Muscle layer of duodenum (tissue), 2 donors: ENCODE measurements at regions not wholly inside any gene's neighbourhood (a gene's known extent, or its start where the extent isn't known, plus 50 kb on each side); places are given as distances from the start of the nearest gene placed in this dataset.

Source experiments
- H3K27ac ChIP-seq: one replicate; pipeline ENCODE4 v1.7.0; 2013; ENCODE audit warnings: mild to moderate bottlenecking, low read length
- H3K27me3 ChIP-seq: one replicate; pipeline ENCODE4 v1.7.0; 2013; ENCODE audit warnings: low read depth, mild to moderate bottlenecking, control low read depth, low read length
- H3K36me3 ChIP-seq, 2 donors: one replicate each; pipeline ENCODE4 v1.7.0; 2013; ENCODE audit warnings: low read length in 2 of 2, control low read depth in 1 of 2, mild to moderate bottlenecking in 1 of 2; ENCODE audit not compliant: insufficient read depth in 2 of 2, control insufficient read depth in 1 of 2
- H3K4me1 ChIP-seq, 2 donors: one replicate each; pipeline ENCODE4 v1.7.0; 2013; ENCODE audit warnings: low read length in 2 of 2, mild to moderate bottlenecking in 2 of 2, control low read depth in 1 of 2, moderate library complexity in 1 of 2; ENCODE audit not compliant: insufficient read depth in 2 of 2, control insufficient read depth in 1 of 2
- H3K4me3 ChIP-seq, 2 donors: one replicate each; pipeline ENCODE4 v1.7.0; 2013; ENCODE audit warnings: low read length in 2 of 2, low read depth in 1 of 2, mild to moderate bottlenecking in 1 of 2
- H3K9me3 ChIP-seq, 2 donors: one replicate each; pipeline ENCODE4 v1.7.0; 2013; ENCODE audit warnings: low read length in 2 of 2, control low read depth in 1 of 2, mild to moderate bottlenecking in 1 of 2; ENCODE audit not compliant: control insufficient read depth in 1 of 2
- donor health status: healthy.

- Histone ChIP-seq H3K27ac (no peak overlapping the region), H3K36me3 (no peaks in the 10 kb centered on the region), H3K9me3 (no peaks in the 10 kb centered on the region), H3K4me3 (no peak overlapping the region), H3K4me1 (no peaks in the 10 kb centered on the region), H3K27me3 (no peaks in the 10 kb centered on the region)
These were observed 54.4 kb upstream of the PIK3R1 start for GRCh38 chr5:68161156-68161555.

GRCh38 chr5:68159224-68159951, 56.2 kb upstream of the PIK3R1 start:
- no peak overlapping the region for H3K27ac ChIP-seq
- H3K4me1 ChIP-seq, result no peaks in the 10 kb centered on the region
- no peaks in the 10 kb centered on the region for H3K9me3 ChIP-seq
- H3K36me3 ChIP-seq, result no peaks in the 10 kb centered on the region
- H3K4me3 ChIP-seq, result no peak overlapping the region
- no peaks in the 10 kb centered on the region for H3K27me3 ChIP-seq

DNA sequence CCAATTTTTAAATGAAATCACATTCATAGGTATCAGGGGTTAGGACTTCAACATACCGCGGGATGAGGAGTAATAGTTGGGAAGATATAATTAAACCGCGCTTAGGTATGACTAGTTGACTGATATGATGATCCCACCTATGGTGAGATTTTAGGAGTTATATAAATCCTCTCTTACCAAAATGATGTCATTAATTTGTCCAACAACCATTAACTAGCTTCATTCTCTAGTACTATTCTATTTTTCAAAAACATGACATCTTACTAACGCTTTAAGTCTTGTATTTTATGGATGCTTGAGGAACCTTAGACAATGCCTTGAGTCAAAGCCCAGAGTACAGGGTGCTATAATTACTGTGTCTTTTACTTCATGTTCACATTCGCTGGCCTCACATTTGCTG, 59.6 kb upstream of the PIK3R1 start:
- Histone ChIP-seq H3K4me1 (no peaks in the 10 kb centered on the region), H3K27me3 (no peaks in the 10 kb centered on the region), H3K4me3 (no peak overlapping the region), H3K27ac (no peak overlapping the region), H3K9me3 (no peaks in the 10 kb centered on the region), H3K36me3 (no peaks in the 10 kb centered on the region)

DNA sequence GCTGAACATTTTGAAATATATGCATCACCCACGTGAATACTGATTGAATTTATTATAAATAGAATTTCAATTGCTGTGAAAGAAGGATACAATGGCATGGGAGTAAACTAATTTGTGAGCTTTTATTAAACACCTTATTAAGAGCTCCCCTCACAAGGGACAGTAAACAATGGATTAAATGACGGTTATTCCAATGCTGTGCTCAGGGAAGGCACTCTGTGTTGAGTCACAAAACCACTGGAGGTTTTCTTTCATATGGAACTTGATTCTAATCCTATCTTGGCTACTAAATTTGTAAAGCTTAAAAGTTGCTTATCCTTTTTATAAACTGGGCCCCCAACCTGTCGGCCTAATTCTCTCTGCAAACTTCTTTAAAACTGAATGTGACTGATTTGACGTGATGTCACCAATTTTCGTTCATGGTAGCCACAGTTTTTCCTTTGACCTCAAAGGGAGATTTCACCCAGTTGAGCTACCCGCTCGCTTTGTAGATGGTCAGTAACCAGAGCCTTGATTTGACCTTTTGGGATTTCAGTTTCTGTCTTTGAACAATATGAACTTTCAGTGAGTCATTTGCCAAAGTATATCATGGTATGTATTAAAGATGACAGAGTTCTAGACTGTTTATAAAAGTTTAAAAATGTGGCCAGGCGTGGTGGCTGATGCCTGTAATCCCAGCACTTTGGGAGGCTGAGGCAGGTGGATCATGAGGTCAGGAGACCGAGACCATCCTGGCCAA, 61.3 kb upstream of the PIK3R1 start:
- no peaks in the 10 kb centered on the region for H3K27me3 ChIP-seq
- peaks cover 0 to 3% of the 10 kb centered on the region in 2 donors for H3K4me1 ChIP-seq
- no peaks in the 10 kb centered on the region for H3K36me3 ChIP-seq
- H3K4me3 ChIP-seq, result no peak overlapping the region
- no peak overlapping the region for H3K27ac ChIP-seq
- no peaks in the 10 kb centered on the region for H3K9me3 ChIP-seq

DNA sequence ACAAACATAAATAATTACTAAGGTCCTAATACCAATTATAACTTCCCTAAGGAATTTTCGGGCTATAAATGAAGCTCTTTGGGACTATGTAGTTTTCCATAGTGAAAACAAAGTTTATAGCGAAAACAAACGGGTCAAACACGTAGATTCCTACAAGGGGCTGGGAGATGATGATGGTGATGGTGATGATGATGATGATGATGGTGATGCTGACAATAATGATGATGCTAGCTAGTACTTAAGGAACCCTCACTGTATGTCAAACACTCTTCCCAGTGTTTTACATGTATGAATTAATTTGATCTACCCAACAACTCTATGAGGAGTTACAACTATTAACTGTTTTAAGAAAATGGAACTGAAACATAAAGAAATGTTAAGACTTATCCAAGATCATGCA, 63.7 kb upstream of the PIK3R1 start:
- H3K9me3 ChIP-seq, result no peaks in the 10 kb centered on the region
- H3K27me3 ChIP-seq, result no peaks in the 10 kb centered on the region
- no peaks in the 10 kb centered on the region for H3K36me3 ChIP-seq
- H3K4me3 ChIP-seq, result no peak overlapping the region
- H3K4me1 ChIP-seq, result peaks cover 0 to 4% of the 10 kb centered on the region in 2 donors
- no peak overlapping the region for H3K27ac ChIP-seq

DNA sequence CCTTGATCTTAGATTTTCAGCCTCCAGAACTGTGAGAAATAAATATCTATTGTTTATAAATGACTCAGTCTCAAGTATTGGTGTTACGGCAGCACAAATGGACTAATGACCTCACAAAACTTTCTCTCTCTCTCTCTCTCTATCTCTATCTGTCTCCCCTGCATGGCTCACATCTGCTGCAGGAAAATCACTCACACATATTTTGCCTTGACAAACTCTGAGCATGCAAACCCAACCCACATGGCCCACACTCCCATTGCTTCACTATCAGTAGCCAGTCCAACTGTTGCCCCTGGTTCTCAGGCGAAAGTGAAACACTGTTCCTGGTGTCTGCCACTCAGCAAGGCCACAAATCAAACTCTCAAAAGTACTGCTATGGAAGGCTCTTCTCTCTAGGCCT, 66.4 kb upstream of the PIK3R1 start:
- Histone ChIP-seq H3K27me3 (no peaks in the 10 kb centered on the region), H3K4me1 (peaks cover 0 to 4% of the 10 kb centered on the region in 2 donors), H3K9me3 (no peaks in the 10 kb centered on the region), H3K27ac (no peak overlapping the region), H3K4me3 (no peak overlapping the region), H3K36me3 (no peaks in the 10 kb centered on the region)

DNA sequence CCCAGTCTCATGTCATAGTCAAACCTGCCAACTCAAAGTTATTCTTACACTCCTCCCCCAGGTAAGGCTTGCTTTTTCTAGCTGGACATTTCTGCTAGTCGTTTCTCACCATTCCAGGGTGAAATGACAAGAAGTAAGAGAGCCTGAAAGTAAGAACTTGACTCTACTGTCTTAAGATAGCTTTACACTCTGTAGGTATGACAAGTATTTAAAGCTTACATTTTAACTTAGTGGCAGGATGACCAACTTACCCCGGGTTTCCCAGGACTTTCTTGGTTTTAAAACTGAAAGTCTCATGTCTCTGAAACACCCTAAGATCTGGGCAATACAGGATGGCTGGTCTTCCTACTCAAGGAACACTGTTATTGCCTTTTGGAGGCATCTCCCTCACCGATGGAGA, 67.5 kb upstream of the PIK3R1 start:
- H3K4me1 ChIP-seq, result peaks cover 0 to 4% of the 10 kb centered on the region in 2 donors
- no peaks in the 10 kb centered on the region for H3K27me3 ChIP-seq
- no peaks in the 10 kb centered on the region for H3K36me3 ChIP-seq
- no peak overlapping the region for H3K27ac ChIP-seq
- H3K9me3 ChIP-seq, result no peaks in the 10 kb centered on the region
- no peak overlapping the region for H3K4me3 ChIP-seq

DNA sequence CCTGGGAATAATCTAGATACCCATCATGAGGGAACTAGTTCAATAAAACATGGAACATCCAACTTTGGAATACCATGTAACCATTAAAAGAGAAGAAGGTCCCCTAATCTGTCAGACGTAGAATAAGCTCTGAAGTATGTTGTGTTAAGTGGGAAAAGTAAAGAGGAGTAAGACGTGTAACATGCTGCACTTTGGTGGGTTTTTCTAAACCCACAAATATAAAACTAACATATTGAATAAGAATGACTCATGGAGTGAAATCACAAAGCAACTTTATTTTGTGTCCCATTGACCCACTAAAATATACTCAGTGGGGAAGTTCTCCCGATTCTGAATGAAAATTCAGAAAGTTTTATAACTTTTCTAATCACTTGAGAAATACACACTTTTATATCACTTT, 67.9 kb upstream of the PIK3R1 start:
- Histone ChIP-seq H3K4me1 (peaks cover 0 to 4% of the 10 kb centered on the region in 2 donors), H3K36me3 (no peaks in the 10 kb centered on the region), H3K4me3 (no peak overlapping the region), H3K27ac (no peak overlapping the region), H3K27me3 (no peaks in the 10 kb centered on the region), H3K9me3 (no peaks in the 10 kb centered on the region)

DNA sequence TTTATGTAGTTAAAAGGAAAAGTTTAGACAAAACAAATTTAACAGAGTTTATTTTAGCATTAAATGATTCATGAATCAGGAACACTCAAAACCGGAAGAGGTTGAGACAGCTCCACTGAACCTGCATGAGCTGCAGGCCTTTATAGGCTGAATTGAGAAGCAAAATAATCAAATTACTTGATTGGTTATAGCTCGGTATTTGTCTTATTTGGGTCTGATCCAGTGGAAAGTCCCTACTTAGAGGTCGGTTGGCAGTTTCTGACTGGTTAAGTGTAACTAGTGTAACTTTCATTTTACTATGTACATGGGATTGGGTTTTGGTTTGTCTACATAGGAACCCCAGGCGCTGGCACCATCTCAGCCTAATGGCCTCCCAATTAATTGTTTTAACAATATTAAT, 74.1 kb upstream of the PIK3R1 start:
- H3K4me1 ChIP-seq, result no peaks in the 10 kb centered on the region
- no peaks in the 10 kb centered on the region for H3K27me3 ChIP-seq
- H3K27ac ChIP-seq, result no peak overlapping the region
- no peak overlapping the region for H3K4me3 ChIP-seq
- no peaks in the 10 kb centered on the region for H3K36me3 ChIP-seq
- H3K9me3 ChIP-seq, result no peaks in the 10 kb centered on the region

GRCh38 chr5:68140763-68141162, 74.8 kb upstream of the PIK3R1 start:
- H3K4me3 ChIP-seq, result no peak overlapping the region
- no peaks in the 10 kb centered on the region for H3K36me3 ChIP-seq
- H3K4me1 ChIP-seq, result no peaks in the 10 kb centered on the region
- no peaks in the 10 kb centered on the region for H3K27me3 ChIP-seq
- no peaks in the 10 kb centered on the region for H3K9me3 ChIP-seq
- H3K27ac ChIP-seq, result no peak overlapping the region

- Histone ChIP-seq H3K36me3 (no peaks in the 10 kb centered on the region), H3K4me3 (no peak overlapping the region), H3K27ac (no peak overlapping the region), H3K27me3 (no peaks in the 10 kb centered on the region), H3K4me1 (no peaks in the 10 kb centered on the region), H3K9me3 (no peaks in the 10 kb centered on the region)
These were observed 75.7 kb upstream of the PIK3R1 start for GRCh38 chr5:68139611-68140441.
